Stimulated activated CD8-positive, alpha-beta memory T cell treated with anti-CD3 and anti-CD28 coated beads, Interleukin-12 subunit alpha, Interleukin-12 subunit beta, amount 100 ng/mL, for 24 hours (primary cell): ENCODE measurements at regions not wholly inside any gene's neighbourhood (a gene's known extent, or its start where the extent isn't known, plus 50 kb on each side); places are given as distances from the start of the nearest gene placed in this dataset.
"Not testable (repeated sequence)": the region's sequence is repeated elsewhere in the genome, so short reads cannot be mapped to it uniquely, and the experiment has no call there.

Experiments
- DNase-seq: peaks from one replicate; pipeline ENCODE4 v3.0.0-alpha.2; 2020; ENCODE audit errors: extremely low read depth

DNA sequence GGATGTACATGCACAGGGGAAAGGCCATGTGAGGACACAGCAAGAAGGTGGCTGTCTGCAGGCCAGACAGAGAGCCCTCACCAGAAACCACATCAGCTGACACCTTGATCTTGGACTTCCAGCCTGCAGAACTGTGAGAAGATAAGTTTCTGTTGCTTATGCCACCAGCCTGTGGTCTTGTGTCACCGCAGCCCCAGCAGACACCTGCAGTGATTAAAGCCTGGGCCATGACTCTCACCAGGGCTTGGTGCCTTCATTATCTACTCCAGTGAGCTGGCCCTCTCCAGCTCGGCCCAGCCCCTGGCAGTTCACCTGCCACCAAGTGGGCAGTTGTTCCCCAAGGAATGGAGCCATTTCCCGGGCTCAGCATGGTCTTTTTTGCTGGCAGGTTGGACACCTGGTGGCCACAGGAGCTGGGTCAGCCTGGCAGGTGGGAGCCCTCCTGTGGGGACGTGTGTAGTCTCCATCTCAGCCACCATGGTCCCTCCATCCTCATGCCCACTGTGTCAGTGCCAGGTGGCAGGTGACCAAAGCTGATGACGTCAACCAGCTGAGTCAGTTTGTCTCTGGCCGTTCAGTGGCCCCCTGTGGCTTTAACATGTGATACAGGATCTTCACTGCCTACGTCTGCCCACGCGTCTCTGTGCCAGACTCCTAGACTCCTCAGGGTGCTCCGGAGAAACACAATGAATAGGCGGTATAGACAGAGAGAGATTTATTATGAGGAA lies 99.9 kb upstream of the PPP1R26 start:
- DNase-seq = no peak

DNA sequence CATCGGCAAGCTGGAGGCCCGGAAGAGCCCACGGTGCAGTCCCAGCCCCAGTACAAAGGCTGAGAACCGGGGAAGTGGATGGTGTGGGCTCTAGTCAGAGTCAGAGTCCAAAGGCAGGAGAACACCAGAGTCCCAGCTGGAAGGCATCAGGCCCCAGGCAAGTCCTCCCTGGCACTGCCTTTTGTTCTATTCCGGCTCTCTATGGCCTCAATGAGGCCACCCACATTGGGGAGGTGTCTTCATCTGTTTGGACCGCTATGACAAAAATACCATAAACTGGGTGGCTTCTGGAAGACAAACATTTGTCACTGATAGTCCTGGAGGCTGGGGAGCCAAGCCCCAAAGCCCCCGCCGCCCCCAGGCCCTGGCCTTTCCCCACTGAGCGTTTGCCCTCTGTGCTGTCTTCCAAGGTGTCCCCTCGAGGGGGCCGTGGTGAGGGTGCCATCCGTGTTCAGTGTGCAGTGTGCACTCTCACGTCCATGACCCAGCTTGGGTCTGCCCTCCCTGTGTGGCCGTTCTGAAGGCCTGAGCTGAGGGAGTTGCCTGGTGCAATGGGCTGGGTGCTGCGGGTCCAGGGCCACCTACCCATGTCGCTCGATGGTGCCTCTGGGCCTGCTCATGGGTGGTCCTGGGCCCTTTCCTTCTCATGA lies 99.1 kb upstream of the PPP1R26 start:
- DNase-seq = no peak

DNA sequence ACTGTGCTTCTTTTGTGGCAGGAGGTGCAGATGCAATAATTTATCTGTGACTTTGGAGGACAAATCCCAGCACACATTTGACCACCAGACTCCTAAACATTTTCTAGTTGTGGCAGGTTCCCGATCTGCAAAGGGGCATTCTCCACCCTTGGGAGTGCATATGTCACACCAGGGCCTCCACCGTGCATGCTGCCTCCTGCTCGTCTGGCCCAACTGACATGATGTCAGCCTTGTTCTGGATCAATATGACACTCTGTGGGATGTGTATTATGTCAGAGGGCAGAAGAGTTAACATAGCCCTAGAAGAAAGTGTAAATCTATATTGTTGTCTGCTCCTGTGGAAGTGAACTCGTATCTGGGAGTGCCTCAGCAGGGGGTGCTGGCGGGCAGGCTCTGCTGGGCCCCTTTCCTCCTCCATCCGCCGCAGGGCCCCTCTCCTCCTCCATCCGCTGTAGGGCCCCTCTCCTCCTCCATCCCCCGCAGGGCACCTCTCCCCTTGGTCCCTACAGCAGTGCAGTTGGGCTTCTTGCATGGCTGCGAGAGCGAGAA lies 97.7 kb upstream of the PPP1R26 start:
- no peak for DNase-seq

DNA sequence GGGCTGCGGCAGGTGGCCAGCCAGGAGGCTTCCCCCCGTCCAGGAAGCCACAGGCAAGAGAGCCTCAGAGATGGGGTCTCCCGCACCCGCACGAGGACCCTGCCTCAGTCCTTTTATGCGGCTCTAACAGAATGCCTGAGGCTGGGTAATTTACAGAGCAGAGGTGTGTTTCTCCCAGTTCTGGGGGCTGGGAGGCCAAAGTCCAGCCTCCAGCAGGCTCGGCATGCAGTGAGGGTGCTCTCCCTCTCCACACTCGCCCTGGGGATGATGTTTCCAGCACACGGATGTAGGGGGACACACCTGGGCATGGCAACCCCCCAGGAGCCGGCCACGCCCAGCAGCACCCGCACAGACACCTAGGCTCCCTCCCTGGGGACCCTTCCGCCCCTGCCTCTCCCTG lies 95.4 kb upstream of the PPP1R26 start:
- no peak for DNase-seq

DNA sequence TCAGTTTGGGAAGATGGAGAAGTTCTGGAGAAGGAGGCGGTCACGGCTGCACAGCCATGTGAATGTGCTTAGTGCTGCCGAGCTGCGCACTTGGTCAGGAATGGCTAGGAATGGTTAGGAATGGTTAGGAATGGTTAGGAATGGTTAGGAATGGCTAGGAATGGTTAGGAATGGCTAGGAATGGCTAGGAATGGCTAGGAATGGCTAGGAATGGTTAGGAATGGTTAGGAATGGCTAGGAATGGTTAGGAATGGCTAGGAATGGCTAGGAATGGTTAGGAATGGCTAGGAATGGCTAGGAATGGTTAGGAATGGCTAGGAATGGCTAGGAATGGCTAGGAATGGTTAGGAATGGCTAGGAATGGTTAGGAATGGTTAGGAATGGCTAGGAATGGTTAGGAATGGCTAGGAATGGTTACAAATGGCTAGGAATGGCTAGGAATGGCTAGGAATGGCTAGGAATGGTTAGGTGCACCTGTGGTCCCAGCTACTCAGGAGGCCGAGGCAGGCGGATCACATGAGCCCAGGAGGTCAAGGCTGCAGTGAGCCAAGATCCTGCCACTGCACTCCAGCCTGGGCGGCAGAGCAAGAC lies 94.7 kb upstream of the PPP1R26 start:
- not testable (repeated sequence) for DNase-seq

DNA sequence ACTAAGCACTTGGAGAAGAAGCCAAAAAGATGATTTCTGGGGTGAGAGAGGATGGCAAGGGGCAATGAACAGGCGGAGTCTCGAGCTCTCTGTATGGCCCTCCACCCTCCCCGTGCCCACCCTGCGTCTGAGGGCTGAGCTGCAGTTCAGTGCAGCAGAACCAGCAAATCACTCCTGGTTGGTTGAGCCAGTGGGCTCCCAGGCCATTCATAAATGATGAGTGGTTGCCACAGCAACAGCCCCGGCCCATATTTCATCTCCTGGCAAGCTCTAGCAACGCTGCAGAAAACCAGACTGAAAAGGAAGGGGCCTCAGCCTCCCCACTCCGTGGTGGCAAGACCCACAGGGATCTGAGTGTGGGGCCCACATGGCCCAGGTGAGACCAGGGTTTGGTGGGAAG lies 93.8 kb upstream of the PPP1R26 start:
- no peak for DNase-seq

DNA sequence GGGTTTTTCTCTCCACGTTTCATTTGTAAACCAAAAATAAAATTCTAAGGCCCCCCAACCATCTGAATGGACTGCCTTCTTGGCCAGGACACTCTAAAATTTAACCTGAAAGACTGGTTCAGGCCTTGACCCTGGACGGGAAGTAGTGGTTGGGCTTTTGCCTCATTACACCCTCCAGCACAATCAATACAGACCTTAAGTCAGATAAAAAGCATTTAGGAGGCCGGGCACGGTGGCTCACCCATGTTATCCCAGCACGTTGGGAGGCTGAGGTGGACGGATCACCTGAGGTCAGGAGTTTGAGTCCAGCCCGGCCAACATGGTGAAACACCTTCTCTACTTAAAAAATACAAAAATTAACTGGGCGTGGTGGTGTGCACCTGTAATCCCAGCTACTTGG lies 91.6 kb upstream of the PPP1R26 start:
- DNase-seq = no peak

DNA sequence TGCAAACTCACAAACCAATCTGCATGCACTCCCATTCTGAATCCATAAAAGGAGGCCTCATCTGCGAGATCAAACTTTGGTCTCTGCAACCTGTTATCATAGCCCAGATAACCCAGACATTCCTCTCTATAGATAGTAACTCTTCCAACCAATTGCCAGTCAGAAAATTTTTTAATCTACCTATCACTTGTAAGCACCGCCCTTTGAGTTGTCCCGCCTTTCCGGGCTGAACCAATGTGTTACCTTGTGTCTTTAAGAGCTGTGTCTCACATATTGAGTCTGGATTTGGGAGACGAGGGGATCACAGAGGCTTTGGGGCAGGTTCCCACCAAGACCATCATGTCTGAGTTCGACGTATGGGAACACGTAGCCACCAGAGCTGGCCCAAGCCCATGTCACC lies 91.1 kb upstream of the PPP1R26 start:
- DNase-seq = no peak

DNA sequence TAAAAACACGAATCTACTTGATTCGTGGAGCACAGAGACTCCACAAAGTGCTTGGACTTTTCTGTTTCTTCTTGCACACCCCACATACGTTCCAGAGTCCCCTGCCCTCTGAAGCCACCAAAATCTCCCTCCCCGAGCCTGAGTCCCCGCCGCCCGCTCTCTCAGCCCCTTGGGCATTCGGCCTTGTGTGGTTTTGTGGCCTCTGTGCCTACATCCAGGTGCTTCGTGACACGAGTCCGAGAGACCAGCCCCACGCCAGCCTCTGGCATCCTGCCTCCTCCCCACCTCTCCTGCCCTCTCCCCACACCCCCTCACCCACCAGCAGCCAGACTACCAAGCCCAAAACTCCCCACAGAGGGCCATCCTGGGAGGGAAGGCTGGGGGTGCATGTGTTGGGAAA lies 87.8 kb upstream of the PPP1R26 start:
- DNase-seq = no peak

DNA sequence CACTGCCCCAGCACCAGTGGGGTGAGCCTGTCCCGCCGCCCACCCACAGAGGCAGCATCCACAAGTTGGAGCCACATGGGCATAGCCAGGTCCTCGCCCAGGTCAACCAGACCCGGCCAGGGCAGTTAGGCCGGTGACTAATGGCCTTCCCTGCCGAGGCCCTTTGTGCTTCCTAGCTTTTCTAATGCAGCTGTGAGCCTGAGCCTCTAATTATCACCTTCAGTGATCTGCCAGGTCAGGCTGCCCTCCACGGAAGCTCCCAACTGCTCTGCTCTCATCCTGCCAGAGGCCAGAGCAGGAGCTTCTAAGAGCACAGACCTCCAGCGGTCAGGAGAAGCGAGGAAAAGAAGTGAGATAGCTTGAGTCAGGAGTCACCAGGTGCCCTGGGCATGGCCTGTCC lies 87.1 kb upstream of the PPP1R26 start:
- no peak for DNase-seq

DNA sequence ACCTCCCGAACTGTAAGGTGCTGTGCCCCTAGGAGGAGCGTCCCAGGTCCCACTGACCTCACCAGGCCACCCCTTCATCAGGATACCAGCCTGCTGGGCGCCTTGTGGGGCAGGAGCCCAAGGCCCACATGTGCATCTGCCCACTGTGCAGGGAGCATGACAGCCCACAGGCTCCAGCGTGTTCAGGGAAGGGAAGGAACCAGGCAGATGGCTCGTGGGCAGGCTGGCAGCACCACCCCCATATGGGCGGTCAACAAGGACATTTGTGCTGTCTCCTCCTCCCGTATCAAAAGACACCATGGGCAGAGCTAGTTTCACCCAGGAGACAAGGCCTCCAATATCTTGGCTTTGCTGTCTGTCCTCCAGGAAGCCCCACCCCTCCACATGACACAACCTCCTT lies 85.5 kb upstream of the PPP1R26 start:
- DNase-seq = no peak

DNA sequence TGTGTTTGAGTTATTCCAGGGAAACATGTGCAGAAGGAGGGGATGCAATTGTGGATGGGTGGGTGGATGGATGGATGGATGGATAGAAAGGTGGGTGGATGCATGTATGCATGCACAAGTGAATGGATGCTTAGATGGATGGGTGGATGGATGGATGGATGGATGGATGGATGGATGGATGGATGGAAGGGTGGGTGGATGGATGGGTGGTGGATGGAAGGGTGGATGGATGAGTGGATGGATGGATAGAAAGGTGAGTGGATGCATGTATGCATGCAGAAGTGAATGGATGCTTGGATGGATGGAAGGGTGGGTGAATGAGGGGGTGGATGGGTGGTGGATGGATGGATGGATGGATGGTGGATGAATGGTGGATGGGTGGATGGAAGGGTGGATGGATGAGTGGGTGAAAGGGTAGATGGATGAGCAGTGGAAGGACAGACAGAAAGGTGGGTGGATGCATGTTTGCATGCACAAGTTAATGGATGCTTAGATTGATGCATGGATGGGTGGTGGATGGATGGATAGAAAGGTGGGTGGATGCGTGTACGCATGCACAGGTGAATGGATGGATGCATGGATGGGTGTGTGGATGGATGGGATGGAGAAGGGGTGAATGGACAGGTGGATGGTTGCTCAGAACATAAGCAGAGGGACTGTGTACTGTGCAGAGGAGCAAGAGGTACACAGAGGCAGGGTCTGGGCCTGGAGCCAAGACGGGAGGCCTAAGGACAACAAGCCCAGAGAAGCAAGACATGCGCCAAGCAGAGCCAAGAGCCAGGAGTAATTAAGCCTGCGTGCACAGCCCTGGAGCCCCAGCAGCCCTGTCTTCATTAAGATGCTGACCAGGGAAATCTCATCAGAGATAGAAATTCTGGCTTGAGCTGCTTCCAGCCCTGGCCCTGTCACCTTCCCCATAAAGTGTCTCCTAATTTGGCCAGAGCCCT lies 84.6 kb upstream of the PPP1R26 start:
- no peak for DNase-seq

DNA sequence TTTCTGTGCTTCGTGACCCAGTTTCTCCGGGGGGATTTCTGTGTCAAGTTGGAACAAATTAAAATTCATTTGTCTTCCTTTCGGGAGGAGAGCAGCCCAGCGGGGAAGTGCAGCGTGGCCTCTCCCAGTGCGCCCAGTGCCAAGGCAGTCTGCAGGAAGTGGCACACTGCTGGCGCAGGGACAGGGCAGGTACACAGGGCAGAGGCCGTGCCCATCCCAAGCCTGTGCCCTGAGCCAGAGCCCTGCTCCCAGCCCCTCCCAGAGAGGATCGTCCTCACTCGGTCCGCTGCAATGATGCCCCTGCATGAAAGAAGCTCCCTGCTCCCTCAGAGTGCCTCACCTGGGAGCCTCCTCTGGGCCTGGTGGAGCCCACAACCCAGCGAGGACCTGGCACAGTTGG lies 82.4 kb upstream of the PPP1R26 start:
- no peak for DNase-seq

DNA sequence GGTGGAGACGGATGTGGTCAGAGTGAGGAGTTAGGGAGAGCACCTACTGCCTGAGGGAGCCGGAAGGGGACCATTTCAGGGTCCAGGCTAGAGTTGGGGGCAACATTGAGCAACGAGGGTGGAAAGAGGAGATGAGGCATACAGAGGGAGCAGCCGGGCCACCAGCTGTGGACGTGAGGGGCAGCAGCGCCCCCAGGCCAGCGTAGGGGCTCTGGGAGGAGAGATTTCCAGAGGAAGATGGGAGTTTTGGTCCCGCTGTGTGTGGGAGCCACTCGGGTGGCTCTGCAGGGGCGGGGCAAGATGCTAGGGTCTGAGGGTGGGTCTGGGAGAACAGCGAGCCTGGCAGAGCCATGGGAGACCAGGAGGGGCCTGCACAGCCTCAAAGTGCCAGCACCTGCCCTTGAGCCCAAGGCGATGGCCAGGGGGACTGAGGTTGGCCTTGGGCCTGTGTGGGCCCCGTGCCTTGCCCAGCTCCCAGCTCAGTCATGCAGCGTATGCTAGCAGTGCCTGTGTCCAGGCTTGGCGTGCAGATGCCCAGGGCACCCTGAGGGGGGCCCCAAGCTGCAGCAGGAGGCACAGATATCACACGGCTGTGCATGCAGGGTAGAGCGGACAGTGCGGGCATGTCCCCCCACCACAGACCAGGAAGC lies 80.5 kb upstream of the PPP1R26 start:
- DNase-seq = no peak

DNA sequence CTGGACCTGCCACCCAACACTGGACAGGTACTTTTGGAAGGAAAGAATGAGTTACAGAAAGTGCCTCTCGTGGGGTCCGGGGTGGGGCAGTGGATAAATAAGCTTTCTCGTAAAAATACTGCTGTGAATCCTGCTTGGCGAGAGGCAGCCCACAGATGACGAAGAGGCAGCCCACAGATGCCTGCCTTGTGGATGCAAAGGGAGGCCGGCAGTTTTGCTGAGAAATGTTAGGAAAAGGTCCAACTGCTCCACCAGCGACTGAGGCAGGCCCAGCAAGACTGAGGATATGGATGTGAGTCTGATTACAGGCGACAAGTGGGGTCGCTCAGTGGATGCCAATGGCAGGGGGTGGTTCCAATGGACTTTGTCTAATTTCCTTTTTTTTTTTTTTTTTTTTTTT lies 79.1 kb upstream of the PPP1R26 start:
- DNase-seq = no peak

DNA sequence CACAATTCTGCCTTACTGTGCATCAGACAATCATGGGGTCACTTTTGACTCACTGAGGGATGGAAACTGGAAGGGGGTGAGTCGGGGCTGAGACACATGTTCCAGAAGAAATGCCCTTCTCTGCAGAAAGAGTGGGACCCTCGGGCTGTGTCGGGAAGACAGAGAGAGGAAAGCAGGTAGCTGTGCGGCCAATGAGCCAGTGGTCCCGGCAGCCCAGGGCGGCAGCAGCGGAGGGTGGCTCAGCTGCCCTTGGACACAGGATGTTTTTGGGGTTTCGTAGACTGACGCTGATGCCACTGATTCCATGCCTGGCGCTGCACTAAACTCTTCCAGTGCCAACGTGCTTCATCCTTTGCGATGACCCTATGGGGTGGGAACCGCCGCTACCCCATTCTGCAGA lies 78.4 kb upstream of the PPP1R26 start:
- no peak for DNase-seq

DNA sequence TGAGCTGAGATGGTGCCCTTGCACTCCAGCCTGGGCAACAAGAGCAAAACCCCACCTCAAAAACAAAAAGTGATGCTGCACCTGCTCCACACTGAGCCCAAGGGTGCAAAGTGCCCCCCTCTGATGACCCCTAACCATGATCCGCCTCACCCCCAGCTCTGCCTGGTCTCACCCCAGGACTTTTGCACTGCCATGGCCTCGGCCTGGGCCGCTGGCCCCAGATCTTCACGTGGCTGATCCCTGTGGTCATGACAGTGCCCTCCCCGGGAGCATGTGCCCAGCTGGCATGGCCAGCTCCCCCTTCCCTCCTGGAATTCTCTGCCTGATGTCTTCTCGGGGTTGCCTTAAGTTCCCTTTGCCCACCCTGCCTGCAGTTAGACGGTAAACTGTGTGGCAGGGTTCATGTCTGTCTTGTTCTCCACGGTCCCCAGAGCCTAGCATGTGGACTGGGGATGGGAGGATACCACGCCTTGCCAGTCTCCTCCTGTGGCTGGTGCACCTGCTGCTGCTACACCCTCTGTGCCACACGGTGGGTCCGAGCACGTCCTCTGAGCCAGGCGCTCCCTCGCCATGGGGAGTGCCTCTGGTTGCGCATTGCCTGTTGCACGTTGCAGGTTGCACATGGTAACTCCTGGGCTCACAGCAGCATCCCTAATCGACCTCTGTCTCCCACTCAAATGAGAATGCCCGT lies 77.4 kb upstream of the PPP1R26 start:
- DNase-seq = no peak

DNA sequence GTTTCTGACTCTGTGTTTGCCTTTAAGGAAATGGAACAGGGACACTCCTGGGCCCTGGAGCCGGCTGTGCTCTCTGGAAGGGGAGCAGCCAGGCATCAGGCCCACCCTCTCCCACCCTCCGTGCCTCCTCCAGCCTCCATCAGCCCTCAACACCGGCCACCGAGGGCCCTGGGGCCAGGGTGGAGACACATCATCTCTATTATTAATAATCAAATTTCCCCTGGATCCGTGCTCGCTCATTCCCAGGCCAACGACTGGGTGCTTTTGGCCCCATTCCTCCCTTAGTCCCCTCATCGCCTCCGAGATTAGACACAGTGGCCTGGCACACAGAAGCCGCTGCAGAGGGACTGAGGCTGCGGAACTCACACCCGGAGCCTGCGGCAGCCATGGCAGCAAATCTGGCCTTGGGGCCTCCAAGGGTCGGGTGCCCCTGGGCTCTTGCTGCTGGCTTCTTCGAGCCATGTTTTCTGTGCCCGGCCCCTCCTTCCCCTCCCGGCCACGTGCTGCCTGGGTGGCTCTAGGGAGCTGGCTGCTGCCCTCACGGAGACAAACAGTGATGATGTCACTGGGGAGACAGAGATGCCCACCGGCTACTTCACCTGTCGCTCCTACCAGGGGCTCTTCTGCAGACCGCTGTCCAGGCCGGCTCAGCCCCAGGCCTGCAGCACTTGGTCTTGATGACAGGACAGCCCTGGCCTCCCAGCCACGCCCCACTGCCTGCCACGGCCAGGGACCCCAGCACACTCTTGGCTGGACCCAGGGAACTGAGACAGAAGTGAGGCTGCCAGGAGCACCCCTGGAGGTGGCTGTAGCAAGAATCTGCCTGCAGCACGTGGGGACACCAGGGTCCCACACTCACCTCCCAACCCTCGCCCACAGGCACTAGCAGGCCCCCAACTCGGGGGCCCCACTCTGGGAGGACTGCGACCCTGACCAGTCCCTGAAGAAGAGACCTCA lies 76.6 kb upstream of the PPP1R26 start:
- DNase-seq = no peak

DNA sequence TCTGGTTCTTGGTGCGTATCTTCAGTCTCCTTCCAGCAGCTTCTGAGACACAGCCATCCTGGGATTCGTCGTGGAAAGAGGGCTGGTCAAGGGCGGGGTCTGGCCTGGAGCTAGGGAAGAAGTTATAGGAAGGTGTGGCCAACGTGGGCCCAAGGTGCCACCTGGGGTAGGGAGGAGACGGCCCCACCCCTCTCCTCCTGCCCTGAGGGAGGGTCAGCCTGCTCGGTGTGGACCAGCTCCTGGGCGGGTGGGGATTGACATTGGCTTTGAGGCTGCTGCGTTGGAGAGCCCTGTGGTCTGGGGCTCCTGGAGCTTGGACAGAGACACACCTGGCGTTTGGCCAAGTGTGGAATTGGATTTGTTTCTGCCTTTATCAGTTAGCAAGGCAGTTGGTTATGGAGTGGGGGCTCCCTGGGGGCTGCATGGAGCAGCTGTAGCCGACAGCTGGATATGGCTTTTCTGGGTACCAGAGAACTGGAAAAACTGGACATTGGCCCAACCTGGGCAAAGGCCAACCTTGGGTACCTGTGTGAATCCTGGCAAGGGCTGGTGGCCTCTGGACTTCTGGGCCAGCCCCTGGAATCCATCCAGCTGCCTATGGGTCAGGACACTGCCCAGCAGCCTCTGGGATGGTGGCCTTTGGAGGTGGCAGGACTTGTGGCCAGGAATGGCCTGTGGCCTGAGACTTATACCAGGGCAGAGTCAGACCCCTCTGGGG lies 75.7 kb upstream of the PPP1R26 start:
- no peak for DNase-seq
